EH (cell line): ENCODE measurements at regions not wholly inside any gene's neighbourhood (a gene's known extent, or its start where the extent isn't known, plus 50 kb on each side); places are given as distances from the start of the nearest gene placed in this dataset.
A peak's percentile ranks its signal among the peaks of the same experiment; 100 is the strongest.
"Not testable (repeated sequence)": the region's sequence is repeated elsewhere in the genome, so short reads cannot be mapped to it uniquely, and the experiment has no call there.

Experiments used
- DNase-seq: peaks from one replicate; pipeline ENCODE4 v3.0.0-alpha.2; 2015; ENCODE audit warnings: low read depth

DNA sequence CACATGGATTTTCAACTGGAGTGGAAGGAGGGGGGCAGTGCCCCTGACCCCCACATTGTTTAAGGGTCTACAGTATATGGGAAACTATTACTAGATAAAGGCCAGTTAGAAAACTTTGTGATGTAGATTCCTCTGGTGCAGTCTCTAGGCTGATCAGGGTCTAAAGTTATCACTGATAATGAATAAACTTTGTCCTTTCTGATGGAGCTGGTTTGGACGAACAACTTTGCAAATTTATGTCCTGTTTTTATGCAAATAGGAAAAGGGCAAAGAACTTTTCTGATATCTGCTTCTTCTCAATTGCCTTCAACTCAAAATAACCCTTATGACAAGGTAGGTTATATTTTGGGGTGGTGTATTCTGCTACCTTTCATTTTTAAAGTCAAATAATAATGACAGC lies 829.2 kb upstream of the ACVR2A start:
- no peak for DNase-seq

DNA sequence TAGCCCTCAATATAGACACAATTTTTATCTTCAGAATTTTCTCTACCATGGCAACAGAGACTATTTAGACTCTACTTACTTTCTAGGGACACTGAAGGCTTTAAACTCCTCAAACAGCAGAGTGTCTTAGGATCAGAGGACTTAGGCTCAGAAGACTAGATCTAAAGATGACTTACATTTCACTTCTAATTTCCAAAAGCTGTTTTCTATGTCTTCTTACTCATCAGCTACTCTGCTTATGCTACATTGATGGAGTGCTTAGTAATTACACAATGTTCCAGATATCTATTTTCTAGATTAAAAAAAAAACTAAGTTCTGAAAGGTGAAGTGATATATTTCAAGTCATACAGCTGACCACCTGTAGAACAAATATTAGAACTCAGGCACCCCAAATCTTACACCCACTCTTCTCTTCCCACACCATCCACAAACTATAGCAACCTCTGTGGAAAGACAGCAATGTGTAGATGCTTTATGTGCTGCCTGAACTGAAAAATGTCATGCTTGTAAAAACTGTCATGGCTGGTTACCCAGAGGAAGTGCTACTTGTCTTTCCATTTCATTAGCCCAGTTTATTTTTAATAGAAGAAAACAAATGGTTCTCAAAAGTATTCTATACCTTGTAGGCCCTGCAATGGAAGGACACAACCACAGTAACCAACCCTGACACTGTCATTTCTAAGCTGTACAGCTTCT lies 831.0 kb upstream of the ACVR2A start:
- DNase-seq, result no peak

DNA sequence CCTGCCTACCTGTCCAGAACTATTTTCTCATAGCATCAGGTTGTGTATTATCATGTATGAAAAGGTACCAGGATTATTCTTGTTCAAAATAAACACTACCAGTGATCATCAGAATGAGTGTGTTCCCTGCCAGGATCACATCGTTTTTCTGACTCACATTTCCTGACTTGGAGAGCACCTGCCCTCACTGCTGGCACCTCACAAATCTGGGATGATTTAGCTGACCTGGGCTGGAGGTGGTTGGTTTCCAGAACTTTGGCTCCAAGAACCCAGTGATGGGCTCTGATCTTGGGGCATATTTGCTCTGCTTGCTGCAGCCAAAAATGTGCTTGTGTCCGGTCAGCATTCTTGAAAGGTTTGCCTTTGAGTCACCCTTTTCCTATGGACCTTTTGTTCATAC lies 836.3 kb upstream of the ACVR2A start:
- no peak for DNase-seq

DNA sequence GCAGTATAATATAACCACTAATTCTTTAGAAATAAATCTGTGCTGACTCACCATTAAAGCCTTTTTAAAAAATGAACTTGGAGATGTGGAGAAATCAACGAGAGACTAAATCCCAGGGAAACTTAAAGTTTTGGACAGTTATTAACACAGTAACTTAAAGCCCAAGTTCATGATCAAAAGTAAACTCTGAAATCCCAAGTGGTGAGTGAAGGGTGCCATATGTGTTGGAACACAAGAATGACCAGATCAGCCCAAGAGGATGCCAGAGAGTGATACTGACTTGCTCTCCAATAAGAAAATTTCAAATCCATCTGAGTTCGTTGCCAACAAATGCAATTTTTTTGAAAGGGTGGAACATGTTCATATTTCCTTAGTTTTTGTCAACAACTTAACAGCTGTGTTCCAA lies 838.1 kb upstream of the ACVR2A start:
- DNase-seq, result no peak

DNA sequence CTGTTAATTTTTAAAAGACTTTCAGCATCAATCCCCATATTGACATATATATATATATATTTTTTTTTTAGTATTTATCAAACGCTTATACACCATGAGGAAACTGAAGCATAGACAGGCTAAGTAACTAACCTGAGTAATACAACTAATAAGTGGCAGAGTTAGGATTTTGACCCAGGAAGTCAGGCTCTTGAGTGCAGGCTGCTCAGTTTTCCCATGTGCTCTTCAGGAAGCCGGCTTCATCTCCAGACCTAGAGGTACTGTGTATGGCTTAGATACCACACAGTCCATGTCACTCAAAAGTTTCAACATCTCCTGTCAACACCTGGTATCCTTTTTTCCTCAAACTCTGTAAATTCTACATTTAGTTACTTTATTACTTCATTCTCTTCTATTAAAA lies 841.7 kb upstream of the ACVR2A start:
- no peak for DNase-seq

DNA sequence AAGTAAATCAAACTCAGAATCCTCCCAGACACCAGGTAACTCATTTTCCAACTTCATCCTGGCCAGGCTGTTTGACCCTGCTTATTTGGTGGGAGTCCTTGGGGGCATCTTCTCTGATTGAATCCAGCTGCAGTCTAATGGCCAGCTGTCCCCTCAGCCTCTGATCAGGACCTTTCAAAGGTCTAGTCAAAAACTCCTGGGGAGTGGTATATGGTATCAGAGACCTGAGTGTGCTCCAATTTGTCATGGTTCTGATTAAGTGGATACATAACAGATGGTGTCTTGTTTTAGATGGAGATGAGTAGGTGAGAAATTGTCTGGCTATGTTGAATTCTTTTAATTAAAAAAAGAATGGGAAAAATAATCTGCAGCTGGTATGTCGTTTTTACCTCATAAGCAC lies 842.6 kb upstream of the ACVR2A start:
- DNase-seq, result no peak

DNA sequence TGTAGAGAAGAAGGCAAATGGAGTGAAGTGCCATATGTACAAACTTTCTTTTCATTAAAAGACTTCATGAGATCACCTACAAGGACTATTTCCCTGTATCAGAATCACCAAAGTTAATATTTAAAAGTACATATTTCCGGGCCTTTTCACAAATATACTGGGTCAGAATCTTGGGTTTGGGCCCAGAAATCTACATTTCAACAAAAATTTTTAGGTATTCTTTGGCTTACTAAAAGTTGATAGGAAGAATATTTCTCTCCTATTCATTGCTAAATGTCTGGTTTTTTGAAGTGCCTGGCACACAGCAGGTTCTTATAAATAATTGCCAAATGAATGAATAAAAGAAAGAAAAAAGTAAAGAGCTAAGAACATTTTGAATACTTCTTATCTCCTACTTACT lies 843.8 kb upstream of the ACVR2A start:
- no peak for DNase-seq

DNA sequence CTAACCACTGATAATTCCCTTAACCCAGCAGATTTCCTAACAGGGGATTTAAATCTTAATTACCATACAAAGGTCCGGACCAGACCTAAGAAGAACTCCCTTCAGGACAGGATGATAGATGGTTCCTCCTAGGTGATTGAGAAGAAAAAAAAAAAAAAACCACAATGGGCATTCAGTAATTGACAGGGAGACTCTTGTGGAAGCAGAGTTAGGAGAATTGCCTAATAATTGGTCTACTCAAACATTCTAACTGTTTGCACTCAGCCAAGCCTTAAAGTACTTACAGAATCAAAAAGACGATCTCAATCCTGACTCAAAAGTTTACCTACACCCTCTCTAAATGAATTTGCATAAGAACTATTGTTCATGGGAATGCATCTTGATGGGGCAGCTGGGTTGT lies 844.7 kb upstream of the ACVR2A start:
- not testable (repeated sequence) for DNase-seq

DNA sequence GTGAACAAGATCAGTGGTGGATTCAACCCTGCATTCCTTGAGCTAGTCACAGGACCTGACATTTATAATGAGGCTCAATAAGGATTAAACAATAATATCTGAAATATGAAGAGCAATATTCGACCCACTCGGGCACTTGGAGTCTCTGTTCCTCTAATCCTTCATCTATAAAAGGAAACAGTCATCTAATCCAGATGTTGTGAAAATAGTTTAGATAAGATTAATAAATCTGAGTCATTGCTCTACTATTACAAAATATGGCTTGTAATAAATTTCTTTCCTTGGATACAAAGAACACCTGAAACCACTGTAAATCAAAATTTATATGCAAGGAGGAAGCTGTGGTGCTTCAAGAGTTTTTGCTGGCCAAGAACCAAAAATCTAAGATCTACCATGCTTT lies 846.9 kb upstream of the ACVR2A start:
- DNase-seq, result no peak

DNA sequence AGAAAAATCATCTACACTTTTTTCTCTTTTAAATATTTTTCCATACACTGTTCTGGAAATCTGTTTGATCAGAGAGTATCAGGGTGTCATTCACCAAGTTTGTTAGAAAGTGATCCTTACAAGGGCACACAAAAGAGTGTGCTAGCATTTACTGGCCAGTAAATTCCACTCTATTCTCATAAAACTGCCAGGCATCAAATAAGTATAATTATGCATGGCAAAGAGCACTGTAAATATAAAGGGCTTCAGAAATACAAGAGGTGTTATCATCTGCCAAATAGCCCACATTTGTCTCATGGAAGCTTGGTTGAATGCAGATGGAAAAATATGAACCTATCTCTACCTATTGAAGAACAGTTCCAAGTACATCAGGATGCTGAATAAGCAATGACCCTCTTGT lies 847.3 kb upstream of the ACVR2A start:
- no peak for DNase-seq

DNA sequence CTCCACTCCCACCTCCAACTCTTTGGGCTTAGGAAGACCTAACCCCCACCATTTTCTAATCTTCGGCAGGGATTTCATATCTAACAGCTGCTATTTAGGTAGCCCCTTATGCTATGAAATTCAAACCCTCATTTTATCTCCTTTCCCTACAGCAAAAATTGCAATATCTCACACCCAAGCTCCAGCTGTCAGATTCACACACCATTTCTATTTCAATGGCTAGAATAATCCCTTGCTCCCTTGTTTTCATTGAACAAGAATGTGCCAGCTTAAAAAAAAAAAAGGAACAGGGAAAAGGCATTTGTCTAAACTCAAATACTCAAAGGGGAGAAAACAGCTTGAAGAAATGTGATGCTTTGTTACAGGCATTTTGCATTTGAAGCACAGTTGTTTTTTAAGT lies 850.6 kb upstream of the ACVR2A start:
- DNase-seq, result no peak

DNA sequence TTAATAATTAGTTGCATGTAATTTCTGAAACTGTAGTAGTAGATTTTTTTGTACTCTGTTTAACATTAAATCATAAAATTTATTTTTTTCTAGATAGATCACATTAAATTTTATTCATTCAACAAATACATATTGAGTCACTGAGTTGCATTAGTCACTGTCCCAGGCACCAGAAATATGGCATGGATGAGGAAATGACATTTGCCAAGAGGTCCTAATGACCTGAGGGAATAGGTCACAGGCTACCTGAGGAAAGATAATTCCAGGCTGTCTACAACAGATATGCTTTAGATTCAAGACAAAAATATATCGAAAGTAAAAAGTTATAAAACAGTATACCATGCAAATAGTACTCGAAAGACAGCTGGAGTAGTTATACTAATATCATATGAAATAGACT lies 852.4 kb upstream of the ACVR2A start:
- DNase-seq, result no peak

DNA sequence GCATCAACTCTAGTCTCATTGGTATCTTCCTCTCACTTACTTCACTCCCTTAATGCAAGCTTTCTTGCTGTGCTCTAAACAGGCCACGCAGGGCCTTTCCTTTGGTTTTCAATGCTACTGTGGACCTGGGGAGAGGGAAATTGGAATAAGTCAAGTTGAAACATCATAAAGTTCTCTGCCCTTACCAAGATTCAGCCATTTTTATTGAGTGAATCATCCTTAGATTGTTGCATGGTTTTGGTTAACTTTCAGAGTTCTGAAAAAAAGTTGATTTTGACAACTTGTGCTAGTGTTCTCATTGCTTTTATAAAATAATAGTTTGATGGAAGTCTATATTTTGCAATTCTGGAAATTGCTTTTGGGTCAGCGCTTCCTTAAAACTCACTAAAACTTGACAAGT lies 852.8 kb upstream of the ACVR2A start:
- no peak for DNase-seq

DNA sequence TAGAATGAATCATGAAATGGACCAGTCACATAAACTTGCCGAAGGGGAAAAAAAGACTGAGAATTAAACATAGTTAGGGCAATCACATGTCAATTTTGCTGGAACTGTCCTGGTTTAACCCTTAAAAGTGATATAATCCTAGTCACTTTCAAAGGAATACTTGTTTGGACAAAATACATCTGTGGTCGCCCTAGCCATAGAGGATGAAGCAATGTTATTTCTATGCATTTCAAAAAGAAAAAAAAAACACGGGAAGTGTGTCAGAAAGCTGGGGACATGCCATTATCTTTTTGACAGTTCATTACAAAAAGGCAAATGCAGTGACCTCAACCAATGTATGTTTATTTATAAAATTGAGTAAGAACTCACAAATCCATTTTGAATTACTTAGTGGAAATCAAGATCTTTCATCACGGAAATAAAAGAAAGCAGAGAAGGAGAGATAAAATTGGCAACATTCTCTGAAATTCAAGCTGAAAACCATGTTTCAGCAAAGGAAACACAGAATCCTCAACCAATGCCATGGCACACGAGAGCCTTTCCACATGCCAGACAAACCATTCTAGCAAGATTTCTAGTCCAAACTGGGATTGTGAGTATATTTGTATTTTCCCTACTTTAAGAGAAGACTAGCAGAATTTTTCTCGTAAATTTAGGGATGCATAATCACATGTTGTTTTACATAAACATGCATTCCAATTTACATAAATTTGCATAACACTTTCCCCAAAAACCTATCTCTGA lies 854.3 kb upstream of the ACVR2A start:
- no peak for DNase-seq

DNA sequence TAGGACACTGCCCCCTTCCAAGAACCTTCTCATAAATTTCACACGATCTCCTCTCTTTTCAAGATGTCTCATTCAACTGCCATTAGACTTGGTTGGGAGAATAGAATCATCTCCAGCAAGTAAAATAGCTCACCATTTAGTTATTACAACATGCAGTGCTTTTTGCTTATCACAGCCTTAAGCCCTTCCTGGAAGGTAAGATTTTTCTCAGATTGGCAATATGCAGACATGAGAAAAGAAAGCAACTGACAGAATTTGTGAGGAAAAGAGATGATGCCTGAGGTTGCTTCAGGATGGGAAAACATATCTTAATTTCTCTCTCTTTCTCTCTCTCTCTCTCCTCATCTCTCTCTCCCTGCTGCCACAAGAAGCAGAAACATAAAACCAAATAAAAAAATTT lies 855.1 kb upstream of the ACVR2A start:
- no peak for DNase-seq

DNA sequence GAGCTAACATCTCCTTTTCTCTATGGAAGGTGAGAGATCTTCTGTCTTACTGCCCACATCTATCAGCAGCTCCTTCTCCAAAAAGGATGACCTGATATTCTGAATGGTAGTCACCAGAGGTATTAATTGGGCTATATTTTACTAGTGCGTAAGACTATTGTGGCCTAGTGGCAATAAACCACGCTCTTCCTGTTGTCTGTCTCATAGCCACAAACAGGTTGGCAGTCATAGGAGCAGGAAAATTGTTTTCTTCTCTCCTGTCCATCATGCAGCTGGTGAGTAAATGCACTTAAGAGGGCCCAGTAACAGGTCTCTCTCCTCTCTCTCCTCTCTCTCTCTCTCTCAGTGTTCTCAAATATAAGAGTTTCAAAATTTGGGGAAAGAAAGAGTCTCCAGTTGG lies 856.8 kb upstream of the ACVR2A start:
- no peak for DNase-seq

DNA sequence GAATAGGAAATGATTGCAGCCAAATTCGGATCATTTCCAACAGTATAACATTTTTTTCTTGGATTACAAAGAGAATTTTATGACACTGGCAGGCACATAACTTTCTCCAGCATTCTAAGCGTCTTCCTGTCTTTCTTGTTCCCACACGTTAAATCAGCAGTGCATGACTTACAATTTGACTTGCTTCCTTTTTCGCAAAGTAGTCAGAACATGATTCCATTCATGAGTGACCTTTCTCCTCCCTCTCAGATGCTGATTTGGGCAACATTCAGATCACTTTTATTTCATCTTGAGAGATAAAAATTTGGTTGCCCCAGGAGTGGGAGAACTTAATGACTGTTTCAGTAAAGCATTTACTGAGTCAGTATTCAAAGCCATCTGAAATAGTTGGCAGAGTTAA lies 858.7 kb upstream of the ACVR2A start:
- no peak for DNase-seq

DNA sequence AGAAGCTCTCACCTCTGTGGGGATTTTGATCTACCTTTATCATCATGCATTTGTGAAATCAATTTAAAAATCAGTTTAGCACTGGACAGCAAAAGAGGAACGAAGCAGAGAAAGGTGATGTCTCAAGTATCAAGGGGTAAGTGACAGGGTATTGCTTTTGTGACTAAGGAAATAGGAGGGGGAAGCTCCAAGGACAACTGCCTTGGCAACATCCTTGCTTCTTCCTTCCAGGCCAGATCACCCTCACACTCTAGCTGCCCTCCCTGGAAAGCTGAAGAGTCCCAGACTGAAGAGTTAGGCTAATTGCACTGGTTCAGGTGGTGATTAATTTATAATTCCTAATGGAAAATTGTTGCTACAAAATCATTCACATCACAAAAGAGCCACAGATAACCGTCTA lies 859.1 kb upstream of the ACVR2A start:
- no peak for DNase-seq

DNA sequence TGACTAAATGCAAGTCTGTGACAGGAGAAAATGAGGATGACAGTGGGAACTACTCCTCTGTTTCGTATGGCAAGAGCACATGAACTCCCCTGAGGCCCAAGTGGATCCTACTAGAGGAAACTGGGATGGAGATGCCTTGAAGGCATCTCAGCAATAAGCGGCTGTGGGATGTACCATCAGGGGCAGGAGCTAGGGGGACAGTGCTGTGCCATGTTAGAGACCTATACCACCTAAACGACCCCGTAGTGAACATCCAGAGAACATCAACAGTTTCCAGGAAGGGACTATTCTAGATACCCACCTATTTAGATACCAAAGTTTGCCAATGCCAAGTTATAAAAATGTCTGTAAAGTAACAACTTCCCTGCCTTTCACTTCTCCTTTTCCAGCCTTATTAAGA lies 860.8 kb upstream of the ACVR2A start:
- no peak for DNase-seq

DNA sequence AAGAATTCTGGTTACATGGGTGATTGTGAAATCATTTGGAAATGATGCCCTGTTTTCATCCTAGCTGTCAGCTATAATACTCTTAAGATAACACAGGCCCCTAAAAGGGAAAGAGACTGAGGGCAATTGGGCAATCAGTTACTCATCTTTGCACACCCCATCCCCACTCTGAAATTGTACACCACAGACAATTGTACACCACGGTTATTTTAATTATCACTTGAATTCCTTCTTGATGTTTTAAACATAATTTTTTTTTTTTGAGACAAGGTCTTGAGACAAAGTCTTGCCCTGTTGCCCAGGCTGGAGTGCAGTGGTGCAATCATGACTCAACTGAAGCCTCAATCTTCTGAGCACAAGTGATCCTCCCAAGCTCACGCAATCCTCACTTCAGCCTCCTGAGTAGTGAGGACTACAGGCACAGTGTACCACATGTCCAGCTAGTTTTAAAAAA lies 862.4 kb upstream of the ACVR2A start:
- peak; percentile 18 for DNase-seq

DNA sequence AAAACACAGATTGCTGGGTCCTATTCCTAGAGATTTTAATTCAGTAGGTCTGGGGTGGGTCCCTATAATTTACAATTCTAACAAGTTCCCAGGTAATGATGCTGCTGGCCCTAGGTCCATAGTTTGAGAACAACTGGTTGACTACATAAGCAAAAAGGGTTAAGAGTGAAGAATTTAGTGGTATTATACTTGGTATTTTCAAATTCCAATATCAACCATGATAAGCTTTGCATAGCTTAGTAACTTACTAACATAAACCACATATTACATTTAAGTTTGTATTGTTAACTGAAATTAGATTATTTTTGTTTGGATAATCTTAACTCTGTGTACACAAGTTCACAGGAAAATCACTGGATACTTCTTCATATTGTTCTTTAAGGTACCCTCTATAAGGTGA lies 862.9 kb upstream of the ACVR2A start:
- no peak for DNase-seq

DNA sequence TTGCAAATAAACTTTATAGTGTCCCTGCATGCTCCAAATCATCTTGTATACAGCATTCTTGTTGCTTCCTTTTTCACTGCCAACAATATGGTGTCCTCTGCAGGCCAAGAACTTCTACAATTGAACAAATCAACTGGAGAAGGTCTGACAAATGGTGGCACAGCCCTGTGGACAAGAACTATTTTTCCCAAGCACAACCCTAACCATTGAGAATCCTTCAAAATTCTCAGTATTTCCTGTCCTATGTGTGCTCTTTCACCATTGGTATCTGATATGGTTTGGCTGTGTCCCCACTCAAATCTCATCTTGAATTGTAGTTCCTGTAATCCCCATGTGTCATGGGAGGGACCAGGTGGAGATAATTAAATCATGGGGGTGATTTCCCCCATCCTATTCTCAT lies 865.1 kb upstream of the ACVR2A start:
- DNase-seq, result no peak

DNA sequence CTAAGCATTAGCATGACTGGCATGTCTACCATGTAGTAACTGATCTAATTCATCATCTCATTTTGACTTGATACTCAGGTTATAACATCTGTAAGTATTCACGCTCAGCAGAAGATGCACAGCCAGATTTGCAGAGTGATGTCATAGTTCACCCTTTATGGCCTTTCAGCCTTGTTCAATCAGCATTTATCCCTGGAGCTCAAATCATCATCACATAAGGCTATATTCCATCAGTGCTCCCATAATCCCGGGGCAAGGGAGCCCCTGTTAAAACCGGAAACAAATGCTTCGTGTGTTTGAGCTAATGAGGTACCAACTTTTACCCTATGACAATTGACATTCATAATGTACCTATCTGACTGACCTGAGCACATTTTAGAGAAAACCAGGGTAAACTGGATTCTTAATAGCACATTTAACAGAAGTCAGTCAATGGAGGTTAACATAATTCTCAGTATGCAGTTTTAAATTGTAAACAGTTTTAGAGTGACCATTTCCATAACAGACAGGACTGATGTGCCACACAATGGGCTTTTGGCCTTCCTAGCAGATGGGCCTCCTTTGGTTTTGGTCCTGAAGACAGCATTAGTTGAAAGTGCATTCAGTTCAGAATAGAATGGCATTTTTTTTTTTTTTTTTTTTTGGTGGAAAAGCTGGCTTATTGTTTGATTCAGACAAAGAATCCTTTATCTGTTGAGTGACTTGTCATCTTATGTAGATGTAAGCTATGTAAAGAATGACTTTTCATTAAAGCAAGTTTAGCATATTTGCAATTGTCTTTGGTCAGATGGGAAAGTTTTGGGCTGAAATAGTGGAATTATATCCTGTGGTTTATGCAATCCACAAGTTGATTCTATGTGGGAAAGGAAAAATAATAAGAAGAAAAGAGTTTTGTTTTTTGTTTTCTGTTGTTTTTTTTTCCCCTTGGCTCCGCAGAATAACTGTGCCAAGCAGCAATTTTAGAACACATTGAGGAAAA lies 866.0 kb upstream of the ACVR2A start:
- no peak for DNase-seq
